DND-41 (cell line): ENCODE measurements at regions not wholly inside any gene's neighbourhood (a gene's known extent, or its start where the extent isn't known, plus 50 kb on each side); places are given as distances from the start of the nearest gene placed in this dataset.

Experiments used
- ATAC-seq: fragments of 200-7000 bp; cut with Tn5 transposase; 3 replicates; pipeline ENCODE4 v1.9.1; 2021; ENCODE audit warnings: low read depth; ENCODE audit not compliant: insufficient read depth
- DNase-seq: peaks from one replicate; pipeline ENCODE4 v3.0.0-alpha.2; 2020
- H2AFZ ChIP-seq: 2 replicates; pipeline ENCODE4 v1.6.0; 2012; ENCODE audit warnings: low read depth, low read length
- H3K27ac ChIP-seq: 2 replicates; pipeline ENCODE4 v1.5.1; 2012; ENCODE audit warnings: low read length, inconsistent platforms
- H3K27me3 ChIP-seq: fragments of 200-600 bp; sonication (generic); 2 replicates; pipeline ENCODE4 v1.6.0; 2012; ENCODE audit warnings: low read length, mild to moderate bottlenecking, inconsistent platforms; ENCODE audit not compliant: insufficient read depth, poor library complexity
- H3K36me3 ChIP-seq: 2 replicates; pipeline ENCODE4 v1.5.1; 2012; ENCODE audit warnings: low read length, inconsistent platforms; ENCODE audit not compliant: insufficient read depth
- H3K4me1 ChIP-seq: 2 replicates; pipeline ENCODE4 v1.5.1; 2012; ENCODE audit warnings: mild to moderate bottlenecking, low read length; ENCODE audit not compliant: insufficient read depth
- H3K4me2 ChIP-seq: 2 replicates; pipeline ENCODE4 v1.6.0; 2012; ENCODE audit warnings: mild to moderate bottlenecking, moderate library complexity, low read length, inconsistent platforms; ENCODE audit not compliant: insufficient read depth
- H3K4me3 ChIP-seq, 2 experiments: fragments of 200-600 bp in 1 of 2; shearing (Covaris generic) in 1 of 2; 2 replicates each; pipeline ENCODE4 v1.5.1; 2012 to 2016; ENCODE audit warnings: inconsistent platforms in 2 of 2, low read length in 2 of 2, mild to moderate bottlenecking in 2 of 2, low read depth in 1 of 2, moderate library complexity in 1 of 2
- H3K79me2 ChIP-seq: 2 replicates; pipeline ENCODE4 v1.6.0; 2012; ENCODE audit warnings: low read length, inconsistent platforms; ENCODE audit not compliant: insufficient read depth
- H3K9ac ChIP-seq: 2 replicates; pipeline ENCODE4 v1.6.0; 2012; ENCODE audit warnings: low read depth, mild to moderate bottlenecking, inconsistent platforms, low read length, moderate library complexity
- H3K9me3 ChIP-seq: 2 replicates; pipeline ENCODE4 v1.5.1; 2012; ENCODE audit warnings: low read length, moderate library complexity, mild to moderate bottlenecking, inconsistent platforms; ENCODE audit not compliant: insufficient read depth, severe bottlenecking
- H4K20me1 ChIP-seq: 2 replicates; pipeline ENCODE4 v1.6.0; 2012; ENCODE audit warnings: low read length; ENCODE audit not compliant: insufficient read depth
- CTCF ChIP-seq: IDR thresholded peaks from 2 replicates; pipeline ENCODE4 v1.5.1; 2012; ENCODE audit warnings: borderline replicate concordance, low read length, moderate library complexity, mild to moderate bottlenecking; ENCODE audit not compliant: poor library complexity, severe bottlenecking; ENCODE audit errors: extremely low read depth
- EZH2 ChIP-seq: IDR thresholded peaks from 3 replicates; pipeline ENCODE4 v1.6.1; 2012; ENCODE audit warnings: borderline replicate concordance, low read depth, mild to moderate bottlenecking, moderate library complexity, low read length, inconsistent platforms; ENCODE audit not compliant: severe bottlenecking

GRCh38 chr16:52680993-52681392 is 134.1 kb upstream of the TOX3 start:
- Histone ChIP-seq H3K4me2 (no peak overlapping the region), H3K36me3 (no peaks in the 10 kb centered on the region), H3K4me1 (no peaks in the 10 kb centered on the region), H3K9ac (no peak overlapping the region), H4K20me1 (no peaks in the 10 kb centered on the region), H3K4me3 (no peak overlapping the region), H2AFZ (no peak overlapping the region), H3K27ac (no peak overlapping the region), H3K27me3 (no peaks in the 10 kb centered on the region), H3K9me3 (peaks cover 2% of the 10 kb centered on the region), H3K79me2 (no peaks in the 10 kb centered on the region)
- DNase-seq (no peak), ATAC-seq (no peak)
- no peak for TF ChIP-seq CTCF
- TF ChIP-seq EZH2: no peak

- H3K9me3 ChIP-seq: no peaks in the 10 kb centered on the region
- H3K27me3 ChIP-seq: no peaks in the 10 kb centered on the region
- H3K9ac ChIP-seq: no peak overlapping the region
- H4K20me1 ChIP-seq: no peaks in the 10 kb centered on the region
- TF ChIP-seq CTCF: no peak
- no peak for TF ChIP-seq EZH2
- H3K4me1 ChIP-seq: no peaks in the 10 kb centered on the region
- H3K4me3 ChIP-seq: no peak overlapping the region
- H3K79me2 ChIP-seq: no peaks in the 10 kb centered on the region
- ATAC-seq (no peak), DNase-seq (no peak)
- no peak overlapping the region for H3K27ac ChIP-seq
- H3K36me3 ChIP-seq: no peaks in the 10 kb centered on the region
- H3K4me2 ChIP-seq: no peak overlapping the region
- H2AFZ ChIP-seq: no peak overlapping the region
Measured at GRCh38 chr16:52677501-52677900, 130.6 kb upstream of the TOX3 start.

GRCh38 chr16:52676959-52677358 is 130.0 kb upstream of the TOX3 start:
- DNase-seq (no peak), ATAC-seq (no peak)
- Histone ChIP-seq H3K4me1 (no peaks in the 10 kb centered on the region), H3K4me3 (no peak overlapping the region), H3K79me2 (no peaks in the 10 kb centered on the region), H4K20me1 (no peaks in the 10 kb centered on the region), H3K9ac (no peak overlapping the region), H2AFZ (no peak overlapping the region), H3K27me3 (no peaks in the 10 kb centered on the region), H3K9me3 (no peaks in the 10 kb centered on the region), H3K36me3 (no peaks in the 10 kb centered on the region), H3K4me2 (no peak overlapping the region), H3K27ac (no peak overlapping the region)
- TF ChIP-seq EZH2: no peak

GRCh38 chr16:52671590-52671989 is 124.6 kb upstream of the TOX3 start:
- Histone ChIP-seq H3K36me3 (no peaks in the 10 kb centered on the region), H3K4me3 (no peak overlapping the region), H3K4me1 (no peaks in the 10 kb centered on the region), H3K27me3 (no peaks in the 10 kb centered on the region), H3K27ac (no peak overlapping the region), H3K9me3 (no peaks in the 10 kb centered on the region), H3K79me2 (no peaks in the 10 kb centered on the region), H3K9ac (no peak overlapping the region), H3K4me2 (no peak overlapping the region), H2AFZ (no peak overlapping the region), H4K20me1 (no peaks in the 10 kb centered on the region)
- DNase-seq (no peak), ATAC-seq (no peak)
- TF ChIP-seq EZH2: no peak
